Stimulated activated CD8-positive, alpha-beta memory T cell treated with anti-CD3 and anti-CD28 coated beads, Interleukin-2, amount 100 ng/mL, for 48 hours (primary cell): ENCODE measurements at regions not wholly inside any gene's neighbourhood (a gene's known extent, or its start where the extent isn't known, plus 50 kb on each side); places are given as distances from the start of the nearest gene placed in this dataset.

Experiments used
- DNase-seq, 2 donors: peaks; one replicate each; pipeline ENCODE4 v3.0.0-alpha.2; 2020; ENCODE audit warnings: low read depth in 2 of 2

DNA sequence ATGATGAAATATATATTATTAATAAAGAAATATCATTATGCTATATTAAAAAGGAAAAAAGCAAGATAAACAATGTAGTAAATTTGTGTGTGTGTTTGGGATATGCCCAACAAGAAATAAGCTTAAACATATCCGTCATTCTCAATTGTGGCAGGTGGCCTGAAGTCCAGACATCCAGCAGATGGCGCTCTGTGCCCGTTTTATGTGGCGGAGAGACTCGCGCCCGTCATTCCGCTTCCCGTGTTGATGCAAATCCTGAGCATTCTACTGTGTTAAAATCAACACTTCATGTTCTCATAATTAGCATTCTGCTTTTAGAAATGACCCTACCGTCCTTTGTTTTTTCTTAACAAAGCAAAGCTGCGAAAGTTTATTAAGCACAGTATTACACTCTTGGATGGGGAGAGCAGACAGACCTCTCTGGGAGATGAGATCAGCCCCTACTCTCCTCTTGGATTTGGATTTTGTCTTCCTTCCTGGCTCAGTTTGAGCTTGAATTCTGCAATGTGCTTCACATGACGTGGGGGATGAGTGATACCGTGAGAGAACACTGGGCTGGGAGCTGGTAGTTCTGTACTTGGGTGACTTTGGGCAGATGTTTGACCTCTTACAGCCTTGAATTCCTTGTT lies 125.8 kb downstream of the MCHR2 start:
- peak; percentile 54 to 64 for DNase-seq
